ENCODE measurements at regions not wholly inside any gene's neighbourhood (a gene's known extent, or its start where the extent isn't known, plus 50 kb on each side); places are given as distances from the start of the nearest gene placed in this dataset.

DNA sequence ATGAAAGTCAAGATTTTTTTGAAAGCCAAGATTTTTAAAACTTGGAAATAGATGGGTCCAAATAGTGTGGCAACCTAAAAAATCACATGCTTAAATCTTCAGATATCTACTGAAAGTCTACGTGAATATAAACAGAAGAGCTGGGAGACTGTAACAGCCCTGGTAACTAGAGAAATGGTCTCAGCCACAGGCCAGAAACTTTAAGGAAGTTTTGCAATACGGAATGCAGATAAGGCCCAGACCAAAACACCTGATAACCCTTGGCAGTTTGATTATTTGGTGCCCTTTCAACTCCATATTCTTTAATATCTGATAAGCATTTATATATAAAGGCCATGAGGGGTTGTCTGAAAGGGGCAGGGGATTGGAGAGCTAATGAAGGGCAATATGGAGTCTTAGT lies 537.3 kb upstream of the TGFBR2 start:
- DNase-seq: no peak

DNA sequence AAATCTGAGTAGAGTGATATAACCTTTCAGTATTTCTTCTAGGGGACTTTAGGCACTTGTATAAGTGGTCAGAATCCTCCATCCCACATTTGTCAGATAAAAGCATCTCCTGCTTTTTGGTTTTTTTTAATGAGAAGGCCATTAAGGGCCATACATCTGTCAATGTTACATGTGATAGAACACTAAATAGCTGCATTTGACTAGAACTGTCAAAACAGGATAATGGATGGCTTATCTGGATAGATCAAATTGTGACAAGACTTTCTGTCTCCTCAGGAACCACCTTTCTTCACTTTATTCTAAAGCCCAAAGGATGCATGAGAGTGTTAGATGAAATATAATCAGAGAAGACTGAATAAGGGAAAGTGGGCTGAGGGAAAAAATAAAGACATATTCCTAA lies 533.4 kb upstream of the TGFBR2 start:
- DNase-seq: no peak

DNA sequence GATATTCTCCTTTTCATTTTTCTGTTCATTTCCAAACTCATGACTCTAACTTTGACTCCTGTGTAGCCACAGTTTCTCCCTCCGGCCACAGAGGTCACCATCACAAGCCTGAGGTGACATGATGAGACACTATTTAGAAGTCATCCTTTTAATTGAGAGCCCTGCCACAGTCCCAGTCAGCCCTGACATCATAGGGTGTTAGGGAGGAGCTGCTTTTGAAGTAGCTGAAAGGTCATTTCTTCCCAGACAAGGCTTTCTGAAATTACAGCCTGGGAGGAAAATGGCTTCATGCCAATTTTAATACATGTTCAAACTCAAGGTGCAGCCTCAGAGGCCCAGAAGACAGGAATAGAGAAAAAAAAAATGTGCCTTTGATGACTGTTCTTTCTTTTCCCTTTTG lies 532.8 kb upstream of the TGFBR2 start:
- DNase-seq: no peak

DNA sequence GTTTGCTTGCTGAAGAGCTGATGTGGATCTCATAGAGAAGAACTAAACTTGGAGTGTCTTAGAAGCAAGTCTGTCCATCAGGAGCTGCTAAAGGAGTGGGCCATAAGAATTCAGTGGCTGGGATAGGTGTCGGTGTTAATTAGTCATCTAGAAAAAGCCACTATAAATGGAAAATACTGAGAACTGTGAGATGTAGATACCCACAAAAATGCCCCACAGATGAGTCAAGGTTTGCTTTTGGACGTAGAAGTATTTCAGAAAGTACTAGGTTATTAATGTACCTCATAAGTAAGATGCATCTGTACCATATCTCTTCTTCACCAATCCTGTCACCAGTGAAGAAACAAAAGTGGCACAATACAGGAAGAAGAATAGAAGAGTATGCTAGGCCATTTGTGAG lies 530.9 kb upstream of the TGFBR2 start:
- DNase-seq: no peak

DNA sequence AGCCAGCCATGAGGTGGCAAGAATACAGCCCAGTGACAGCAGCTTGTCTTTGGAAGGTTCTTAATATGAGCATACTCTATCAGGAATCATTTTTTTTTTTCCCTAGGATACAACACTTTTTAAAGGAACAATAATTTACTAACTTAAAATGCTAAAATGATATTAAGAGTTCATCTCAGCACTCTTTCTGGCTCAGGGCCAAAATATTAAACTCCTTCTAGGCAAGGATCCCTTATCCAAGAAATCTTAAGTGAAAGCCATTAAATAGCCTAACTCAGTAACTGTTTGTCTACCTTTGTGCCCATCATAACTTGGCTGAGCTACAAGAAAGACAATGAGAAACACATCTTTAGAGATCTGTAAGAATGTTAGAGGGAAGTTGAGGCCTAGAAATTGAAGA lies 529.5 kb upstream of the TGFBR2 start:
- DNase-seq: no peak

DNA sequence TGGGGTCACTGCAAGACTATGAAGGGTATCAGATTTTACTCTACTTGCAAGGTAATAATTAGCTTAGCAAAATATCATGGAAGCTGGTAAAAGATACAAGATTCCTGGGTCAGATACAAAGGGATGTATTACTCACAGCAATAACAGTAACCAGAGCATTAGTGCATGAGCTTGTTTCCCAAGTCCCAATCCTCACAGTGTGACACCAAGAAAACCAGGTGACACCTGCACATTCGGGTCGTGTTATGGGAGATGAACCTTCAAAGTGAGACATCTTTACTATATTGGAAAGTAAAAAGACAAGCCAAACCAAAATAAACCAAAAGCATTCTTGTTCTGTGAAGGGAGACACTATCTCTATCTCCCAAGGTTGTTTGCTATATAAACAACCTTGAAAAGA lies 528.7 kb upstream of the TGFBR2 start:
- no peak for DNase-seq

DNA sequence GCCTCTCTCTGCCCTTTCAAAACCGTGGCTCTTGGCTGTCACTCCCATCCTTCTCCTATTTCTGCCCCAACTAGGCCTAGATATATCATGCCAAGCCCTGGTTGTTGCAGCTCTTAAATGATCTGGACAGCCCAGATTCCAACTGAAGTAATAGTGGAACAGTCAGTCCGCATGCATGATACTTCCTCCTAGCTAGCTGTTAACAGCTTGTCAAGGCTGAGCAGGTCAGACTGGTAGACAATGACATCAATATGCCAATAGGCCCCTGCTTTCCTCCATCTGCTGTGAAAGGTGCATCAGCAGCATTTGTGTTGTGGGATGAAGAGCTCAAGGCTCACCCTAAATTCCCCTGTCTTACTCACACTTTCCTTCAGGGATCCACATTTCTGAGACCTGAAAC lies 527.7 kb upstream of the TGFBR2 start:
- DNase-seq: no peak

DNA sequence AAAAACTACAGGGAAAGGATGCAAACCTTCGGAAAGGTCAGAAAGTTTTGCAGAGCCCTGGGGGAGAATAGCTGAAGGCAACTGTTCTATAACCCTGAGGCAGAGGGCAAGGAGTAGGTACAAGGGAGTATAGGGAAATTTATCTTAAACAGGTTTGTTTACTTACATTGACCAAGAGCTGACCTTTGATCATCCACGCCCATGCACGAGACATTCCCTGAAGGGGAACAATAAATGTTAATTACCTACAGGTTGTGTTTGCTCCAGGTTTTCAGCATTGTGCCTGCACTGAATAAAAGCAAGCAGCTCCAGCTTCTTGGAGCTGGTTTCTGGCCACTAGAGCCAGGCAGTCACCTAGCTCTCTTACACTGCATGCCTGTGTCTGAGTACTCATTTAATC lies 524.5 kb upstream of the TGFBR2 start:
- DNase-seq: no peak

DNA sequence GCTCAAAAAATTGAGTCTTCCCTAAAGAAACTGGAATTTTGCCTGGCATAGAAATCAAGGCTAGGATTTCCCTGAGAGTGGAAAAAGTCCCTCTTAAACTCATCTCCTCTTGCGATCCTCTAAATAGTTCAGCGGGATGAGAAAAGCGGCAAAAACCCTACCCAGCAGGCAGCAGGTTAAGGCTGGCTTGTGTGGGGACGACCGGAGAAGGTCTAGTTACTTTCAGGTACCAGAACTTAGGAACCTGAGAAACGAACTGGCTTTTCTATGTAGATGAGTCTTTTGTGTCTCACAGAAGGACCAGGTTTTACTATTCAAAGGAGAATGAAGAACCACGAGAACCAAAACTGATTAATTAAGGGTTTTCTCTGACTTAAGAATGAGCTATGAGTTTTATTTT lies 523.7 kb upstream of the TGFBR2 start:
- DNase-seq: no peak

DNA sequence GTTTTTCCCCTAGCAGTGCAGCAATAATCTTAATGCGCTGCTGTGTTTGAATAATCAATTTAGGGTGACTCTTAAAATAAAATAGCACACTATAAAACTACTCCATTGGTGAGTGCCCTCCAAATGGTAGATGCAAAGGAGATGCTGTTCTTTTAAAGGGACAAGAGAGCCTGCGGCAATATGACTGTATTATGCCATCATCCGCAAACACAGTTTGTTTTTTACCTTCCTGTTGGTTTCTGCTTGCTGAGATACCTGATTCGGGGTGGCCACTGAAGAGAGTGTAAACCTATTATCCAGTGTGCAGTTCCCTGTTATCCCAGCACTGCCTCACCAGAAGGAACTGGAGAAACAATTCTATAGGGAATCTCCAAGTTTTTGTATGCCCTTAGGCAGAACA lies 523.1 kb upstream of the TGFBR2 start:
- DNase-seq: no peak

DNA sequence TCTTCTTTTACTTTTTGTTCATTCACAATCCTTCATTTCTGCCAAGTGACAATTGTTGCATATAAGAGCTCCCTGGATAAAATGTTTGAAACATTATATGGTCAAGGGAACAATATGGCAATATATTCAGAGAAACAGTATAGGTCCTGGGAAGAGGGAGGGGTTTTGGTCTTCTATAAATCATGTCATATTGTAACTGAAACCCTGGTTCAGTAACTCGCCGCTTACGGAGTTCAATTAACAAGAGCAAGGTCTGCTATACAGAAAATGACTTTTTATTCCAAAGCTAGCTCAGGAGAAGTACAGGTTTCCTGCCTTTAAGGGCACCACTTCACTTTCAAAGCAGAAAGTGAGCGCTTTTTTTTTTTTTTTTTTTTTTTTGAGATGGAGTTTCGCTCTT lies 522.1 kb upstream of the TGFBR2 start:
- no peak for DNase-seq

DNA sequence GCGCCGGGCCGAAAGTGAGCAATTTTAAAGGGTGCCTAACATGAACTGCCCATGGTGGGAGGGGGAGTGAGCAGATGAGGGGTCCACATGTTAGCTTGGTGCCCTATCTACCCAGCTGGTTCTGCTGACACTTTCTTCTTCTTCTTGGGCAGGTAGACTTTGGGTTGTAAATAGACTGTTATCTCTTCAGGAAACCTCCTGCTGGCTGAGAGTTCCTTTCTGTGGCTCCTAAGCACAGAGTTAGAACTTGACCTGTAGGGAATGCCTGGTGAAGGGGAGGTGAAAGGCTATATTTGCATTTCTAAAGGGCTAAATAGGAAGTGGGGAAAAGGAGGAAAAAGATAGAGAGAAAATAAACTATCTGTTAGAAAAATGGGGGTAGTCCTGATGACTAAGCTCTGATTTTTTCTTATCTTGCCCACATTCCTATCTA lies 521.4 kb upstream of the TGFBR2 start:
- no peak for DNase-seq

DNA sequence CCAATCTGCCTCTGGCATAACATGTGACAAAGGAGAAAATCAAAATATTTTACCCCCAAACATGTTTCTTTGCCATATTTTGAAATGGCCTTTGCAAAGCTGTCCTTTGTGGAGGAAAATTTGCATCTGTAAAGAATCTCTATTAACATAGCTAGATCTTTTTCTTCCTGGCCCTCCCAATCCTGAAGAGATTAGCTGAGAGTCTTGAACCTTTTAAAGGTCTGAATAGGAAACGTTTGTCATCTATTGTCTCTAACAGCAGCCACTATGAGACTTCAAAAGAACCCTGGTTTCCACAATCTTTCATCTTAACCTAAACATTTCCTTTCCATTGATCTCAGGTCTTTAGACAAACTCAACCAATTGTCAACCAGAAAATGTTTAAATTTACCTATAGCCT lies 520.9 kb upstream of the TGFBR2 start:
- no peak for DNase-seq

DNA sequence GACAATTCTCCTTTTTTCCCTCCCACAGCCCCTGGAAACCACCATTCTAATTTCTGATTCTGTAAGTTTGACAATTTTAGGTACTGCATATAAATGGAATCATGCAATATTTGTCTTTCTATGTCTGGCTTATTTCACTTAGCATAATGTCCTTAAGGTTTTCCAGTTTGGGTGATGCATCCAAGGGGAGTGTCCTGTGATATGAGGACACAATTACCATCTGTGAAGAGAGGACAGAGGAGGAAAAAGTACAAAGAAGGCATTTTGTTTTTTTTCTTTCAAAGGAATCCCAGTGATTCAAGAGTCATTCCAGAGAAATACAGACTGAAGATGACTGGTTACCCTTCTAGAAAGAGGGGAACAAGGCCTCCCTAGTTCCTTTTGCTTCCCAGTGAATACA lies 514.7 kb upstream of the TGFBR2 start:
- DNase-seq: no peak

DNA sequence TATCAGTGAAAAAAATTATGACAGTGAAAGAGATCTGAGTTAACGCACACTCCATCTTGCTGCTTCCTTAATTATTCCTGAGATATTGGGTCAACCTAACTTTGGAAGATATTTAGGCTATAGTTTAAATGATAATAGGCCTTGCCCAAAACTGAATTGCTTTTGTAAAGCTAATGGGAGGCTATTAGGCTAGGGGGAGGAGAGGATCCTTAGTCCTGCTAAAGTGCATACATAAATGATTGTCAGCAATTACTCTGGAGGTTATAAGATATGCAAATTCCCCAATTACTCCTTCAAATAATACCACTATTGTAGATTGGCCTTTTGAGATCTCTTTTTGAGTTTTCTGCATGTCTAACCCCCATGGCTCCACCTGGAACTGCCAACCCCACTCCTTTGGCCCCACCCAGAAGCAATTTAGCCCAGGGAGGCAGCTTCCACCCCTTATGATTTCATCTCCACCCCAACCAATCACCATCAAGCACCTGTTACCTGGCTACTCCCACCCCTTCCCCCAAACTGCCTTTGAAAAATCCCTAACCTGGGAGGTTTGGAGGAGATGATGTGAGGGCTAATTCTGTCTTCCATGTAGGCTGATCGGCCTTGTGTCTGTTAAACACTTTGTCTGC lies 509.3 kb upstream of the TGFBR2 start:
- DNase-seq: no peak

DNA sequence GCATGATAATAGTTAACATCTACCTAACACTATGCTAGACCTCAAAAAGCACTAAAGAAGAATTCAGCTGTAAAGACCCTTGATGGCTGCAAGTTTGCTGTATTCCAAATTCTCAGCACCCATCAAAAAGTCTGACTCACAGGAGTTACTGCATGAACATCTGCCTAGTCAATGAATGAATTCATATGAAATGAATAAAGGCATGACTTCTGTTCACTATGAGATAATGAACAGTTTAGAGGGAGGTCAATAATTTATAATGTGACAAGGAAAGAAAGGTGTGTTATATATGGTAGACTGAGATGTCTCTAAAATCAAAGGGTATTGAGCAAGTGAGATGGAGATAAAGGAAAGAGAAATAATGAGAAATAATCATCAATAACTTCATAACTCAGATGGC lies 508.2 kb upstream of the TGFBR2 start:
- DNase-seq: no peak

DNA sequence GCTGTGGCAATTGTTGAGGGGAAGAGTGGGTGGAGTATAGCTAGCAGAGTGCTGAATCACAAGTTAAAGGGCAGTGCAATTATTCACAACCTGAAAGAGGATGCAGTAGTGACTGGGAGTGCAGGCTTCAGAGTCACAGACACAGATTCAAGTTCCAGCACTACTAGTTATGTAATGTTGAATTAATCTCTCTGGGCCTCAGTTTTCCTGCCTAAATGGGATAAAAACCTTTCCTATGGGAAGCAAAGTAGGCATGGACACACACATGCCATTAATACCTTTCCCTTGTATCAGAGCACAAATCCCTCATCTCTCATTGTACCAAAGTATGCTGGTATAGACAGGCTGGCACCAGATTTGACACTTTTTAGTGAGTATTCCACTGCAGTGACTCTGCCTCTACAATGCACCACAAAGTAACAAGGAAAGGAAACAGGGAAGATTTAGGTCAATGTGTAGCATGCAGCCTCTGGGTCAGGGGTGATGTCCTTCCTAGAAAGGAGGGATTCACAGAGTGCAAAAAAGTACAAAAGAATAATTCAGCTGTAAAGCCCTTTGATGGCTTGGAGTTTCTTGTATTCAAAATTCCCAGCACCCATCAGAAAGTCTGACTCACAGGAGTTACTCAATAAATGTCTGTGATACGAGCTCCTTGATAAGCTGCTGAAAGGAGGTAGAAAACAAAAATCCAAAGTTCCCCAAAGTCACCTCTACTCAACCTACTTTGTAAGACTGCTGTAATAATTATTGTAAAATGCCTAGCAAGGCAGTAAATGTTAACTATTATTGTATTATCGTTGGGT lies 507.5 kb upstream of the TGFBR2 start:
- no peak for DNase-seq

DNA sequence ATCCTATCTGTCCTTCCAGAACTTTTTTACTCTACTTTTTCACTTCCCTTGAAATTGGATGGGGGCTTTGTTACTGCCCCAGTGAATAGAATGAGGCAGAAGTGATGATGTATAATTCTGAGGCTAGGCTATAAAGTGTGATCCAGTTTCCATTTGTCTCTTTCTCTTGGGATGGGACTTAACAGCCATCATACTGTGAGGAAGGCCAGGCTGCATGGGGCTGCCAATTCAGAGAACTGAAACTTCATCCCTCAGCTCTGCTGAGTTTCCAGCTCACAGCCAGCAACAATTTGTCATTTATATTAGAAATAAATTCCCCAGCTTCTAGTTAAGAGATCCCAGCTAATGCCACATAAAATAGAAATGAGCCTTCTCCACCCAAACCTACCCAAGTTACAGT lies 504.0 kb upstream of the TGFBR2 start:
- no peak for DNase-seq

DNA sequence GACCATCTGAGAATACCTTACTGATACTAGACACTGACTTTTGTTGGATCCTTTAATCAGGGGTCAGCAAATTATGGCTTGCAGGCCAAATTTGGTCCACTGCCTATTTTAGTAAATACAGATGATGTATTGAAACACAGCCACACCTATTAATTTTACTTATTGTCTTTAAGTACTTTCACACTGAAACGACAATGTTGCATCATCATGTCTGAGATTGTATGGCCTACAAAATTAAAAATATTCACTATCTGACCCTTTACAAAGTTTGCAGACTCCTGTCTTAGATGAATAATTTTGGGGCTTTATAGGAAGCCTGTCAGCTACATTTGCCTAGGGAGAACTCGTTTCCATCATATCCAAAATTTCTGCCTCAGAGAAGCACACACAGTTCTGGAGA lies 503.2 kb upstream of the TGFBR2 start:
- no peak for DNase-seq

DNA sequence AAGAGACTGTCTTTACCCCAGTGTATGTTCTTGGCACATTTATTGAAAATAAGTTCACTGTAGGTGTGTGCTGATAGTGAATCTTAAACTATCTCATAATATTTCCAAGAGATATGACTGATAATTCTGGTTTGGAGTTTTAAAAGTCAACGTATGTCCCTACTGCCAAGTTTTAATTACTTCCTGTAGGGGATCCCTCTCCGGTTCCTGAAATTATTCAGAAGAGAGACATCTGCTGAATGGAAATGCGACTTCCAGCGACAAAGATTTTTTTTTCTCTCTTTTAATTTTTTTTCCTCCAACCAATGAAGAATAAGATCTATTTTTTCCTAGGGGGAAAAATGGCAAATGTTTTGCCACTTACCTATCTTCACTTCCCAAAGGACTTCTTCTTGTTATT lies 498.9 kb upstream of the TGFBR2 start:
- DNase-seq: no peak

DNA sequence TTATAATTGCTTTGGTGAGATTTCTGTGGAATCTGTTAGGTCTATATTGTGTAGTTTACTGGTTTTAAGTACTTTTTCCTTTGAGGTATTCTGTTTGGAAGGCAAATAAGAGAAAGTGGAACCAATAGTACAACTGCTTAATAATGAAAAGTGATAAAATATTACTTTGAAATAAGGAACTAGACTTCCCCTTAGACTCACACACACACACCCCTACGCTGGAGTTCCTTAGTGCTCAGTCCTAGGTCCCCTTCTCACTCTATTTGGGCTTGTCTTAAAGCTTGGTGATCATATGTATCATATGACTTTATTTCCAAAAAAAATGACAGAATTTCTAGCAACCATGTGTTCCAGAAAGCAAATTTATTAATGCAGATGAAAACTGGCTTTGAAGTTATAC lies 494.0 kb upstream of the TGFBR2 start:
- no peak for DNase-seq

DNA sequence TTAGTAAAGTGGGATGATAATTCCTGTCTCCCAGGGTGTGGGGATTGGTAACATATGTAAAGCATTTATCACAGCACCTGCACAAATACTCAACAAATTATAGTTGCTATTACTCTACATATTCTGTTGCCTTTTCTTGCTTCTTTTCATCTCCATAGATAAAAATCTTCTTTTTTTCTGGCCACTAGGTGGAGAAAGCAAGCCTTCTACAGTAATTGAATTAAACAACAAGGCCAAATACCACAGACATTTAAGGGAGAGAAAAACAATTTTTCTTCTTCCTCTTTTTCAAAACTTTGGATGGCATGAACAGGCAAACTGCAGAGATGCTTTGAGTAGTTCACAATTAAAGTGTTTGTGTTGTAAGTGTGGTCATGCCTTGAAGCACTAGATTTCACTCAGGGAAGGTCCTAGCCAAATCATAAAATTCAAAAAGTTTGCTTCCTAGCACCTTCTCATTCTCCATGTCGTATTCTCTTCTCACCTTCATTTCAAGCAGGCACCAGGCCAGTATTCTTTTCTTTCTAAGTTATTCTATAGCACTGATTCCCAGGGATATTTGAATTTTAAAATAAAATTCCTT lies 493.4 kb upstream of the TGFBR2 start:
- peak; percentile 5 for DNase-seq

DNA sequence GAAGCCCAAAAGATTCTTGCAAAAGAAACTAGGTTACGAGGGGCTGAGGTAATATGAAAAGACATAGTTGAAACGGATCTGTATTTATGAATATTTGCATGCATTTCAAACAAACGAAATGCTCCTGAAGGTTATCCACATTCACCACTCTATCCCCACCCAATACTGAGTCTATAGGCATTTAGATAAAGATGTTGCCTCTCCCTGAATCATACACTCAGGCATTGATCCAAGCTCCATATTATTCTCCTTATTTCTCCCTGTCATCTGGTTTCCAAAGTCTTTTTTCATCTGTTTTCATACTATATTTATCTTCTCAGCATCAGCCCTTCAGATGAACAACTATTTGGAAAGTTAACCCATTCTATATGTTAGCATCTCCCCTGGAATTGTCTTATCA lies 492.5 kb upstream of the TGFBR2 start:
- no peak for DNase-seq

DNA sequence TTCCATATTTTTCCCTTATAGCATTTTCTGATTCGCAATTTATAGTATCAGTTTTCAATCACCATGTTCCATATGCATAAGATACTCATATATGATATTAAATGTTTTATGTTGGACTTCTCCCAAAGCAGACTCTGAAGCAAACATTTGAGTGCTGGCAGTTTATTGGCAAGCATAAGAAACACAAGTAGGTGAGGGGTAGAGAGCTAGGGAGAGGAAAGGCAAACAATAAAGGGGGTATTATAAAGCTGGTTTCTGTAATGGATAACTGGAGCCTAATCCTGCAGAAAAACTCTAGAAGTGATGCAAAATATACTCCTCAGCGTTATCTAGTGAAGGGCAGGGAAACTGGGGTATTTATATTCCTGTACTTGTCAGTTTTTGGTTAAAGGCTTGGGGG lies 491.5 kb upstream of the TGFBR2 start:
- DNase-seq: no peak

DNA sequence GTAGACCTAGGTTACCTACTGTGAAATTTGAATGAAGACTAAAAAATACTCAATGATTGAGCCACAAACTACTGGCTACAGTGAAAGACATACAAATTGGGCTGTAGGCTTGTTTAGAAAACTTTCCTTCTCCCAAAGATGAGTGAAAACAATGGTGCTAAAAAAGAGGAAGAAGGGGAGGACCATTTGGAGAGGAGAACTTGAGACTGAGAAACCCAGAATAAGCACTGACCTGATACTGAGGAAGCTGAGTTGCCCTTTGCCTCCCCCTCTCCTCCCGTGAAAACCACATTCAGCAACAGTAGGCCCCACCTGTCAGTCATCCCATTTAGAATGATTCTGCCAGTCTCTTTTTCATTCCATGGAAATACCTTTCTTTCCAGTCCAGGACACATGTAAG lies 484.0 kb upstream of the TGFBR2 start:
- no peak for DNase-seq

All from DMS 273 treated with DMSO at 0.1 percent for 48 hours (cell line).